ENCODE measurements at regions not wholly inside any gene's neighbourhood (a gene's known extent, or its start where the extent isn't known, plus 50 kb on each side); places are given as distances from the start of the nearest gene placed in this dataset.

- H3K4me3 ChIP-seq, result no peak overlapping the region
- H3K36me3 ChIP-seq, result no peaks in the 10 kb centered on the region
- no peak overlapping the region for H3K27ac ChIP-seq
- no peaks in the 10 kb centered on the region for H3K9me3 ChIP-seq
- no peak for TF ChIP-seq CTCF (IDR thresholded peaks at IDR 0.05)
- intact Hi-C loops (cut with DNase I), result no loop called here
- H3K27me3 ChIP-seq (ENCODE audit: low read depth), result no peaks in the 10 kb centered on the region
- ATAC-seq (no peak), DNase-seq (no peak)
- peaks cover 34% of the 10 kb centered on the region for H3K4me1 ChIP-seq
Observed at GRCh38 chr1:228935855-228936727, 200.8 kb downstream of the RHOU start.

GRCh38 chr1:228936881-228937280 lies 201.6 kb downstream of the RHOU start:
- intact Hi-C loops (cut with DNase I), result no loop called here
- no peaks in the 10 kb centered on the region for H3K9me3 ChIP-seq
- H3K4me3 ChIP-seq, result no peak overlapping the region
- H3K4me1 ChIP-seq, result peaks cover 34% of the 10 kb centered on the region
- H3K36me3 ChIP-seq, result no peaks in the 10 kb centered on the region
- H3K27ac ChIP-seq, result no peak overlapping the region
- no peak for DNase-seq
- TF ChIP-seq CTCF (IDR thresholded peaks at IDR 0.05), result no peak
- no peak for ATAC-seq
- H3K27me3 ChIP-seq (ENCODE audit: low read depth), result no peaks in the 10 kb centered on the region

- ATAC-seq, result no peak
- H3K4me1 ChIP-seq, result peaks cover 34% of the 10 kb centered on the region
Observed at GRCh38 chr1:228937351-228937750, 202.1 kb downstream of the RHOU start.

GRCh38 chr1:228937851-228938536 lies 202.7 kb downstream of the RHOU start:
- ATAC-seq, result peak; percentile 2 to 23
- no peak for TF ChIP-seq CTCF (IDR thresholded peaks at IDR 0.05)
- DNase-seq, result no peak

More at GRCh38 chr1:228937351-228937750, 202.1 kb downstream of the RHOU start:
- TF ChIP-seq CTCF (IDR thresholded peaks at IDR 0.05), result no peak
- DNase-seq, result no peak
- Histone ChIP-seq H3K4me3 (no peak overlapping the region), H3K9me3 (no peaks in the 10 kb centered on the region), H3K27me3 (ENCODE audit: low read depth) (no peaks in the 10 kb centered on the region), H3K36me3 (no peaks in the 10 kb centered on the region), H3K27ac (peak overlapping the region; percentile 71)
- intact Hi-C loops (cut with DNase I), result no loop called here

GRCh38 chr1:228938537-228938901 lies 203.2 kb downstream of the RHOU start:
- DNase-seq, result no peak

More at GRCh38 chr1:228937851-228938536, 202.7 kb downstream of the RHOU start:
- Histone ChIP-seq H3K9me3 (no peaks in the 10 kb centered on the region), H3K4me1 (peaks cover 34% of the 10 kb centered on the region), H3K27ac (peak overlapping the region; percentile 71), H3K36me3 (no peaks in the 10 kb centered on the region), H3K4me3 (no peak overlapping the region), H3K27me3 (ENCODE audit: low read depth) (no peaks in the 10 kb centered on the region)
- intact Hi-C loops (cut with DNase I), result no loop called here

More at GRCh38 chr1:228938537-228938901, 203.2 kb downstream of the RHOU start:
- intact Hi-C loops (cut with DNase I), result no loop called here
- no peak overlapping the region for H3K4me3 ChIP-seq
- peak overlapping the region; percentile 71 for H3K27ac ChIP-seq
- no peaks in the 10 kb centered on the region for H3K36me3 ChIP-seq
- H3K9me3 ChIP-seq, result no peaks in the 10 kb centered on the region
- peak; percentile 79 to 88 for ATAC-seq
- TF ChIP-seq CTCF (IDR thresholded peaks at IDR 0.05), result no peak
- H3K4me1 ChIP-seq, result peaks cover 34% of the 10 kb centered on the region
- no peaks in the 10 kb centered on the region for H3K27me3 ChIP-seq (ENCODE audit: low read depth)

All from lower lobe of right lung (tissue), 2 donors.